ENCODE measurements at regions not wholly inside any gene's neighbourhood (a gene's known extent, or its start where the extent isn't known, plus 50 kb on each side); places are given as distances from the start of the nearest gene placed in this dataset.

- no peak for TF ChIP-seq ZNF274 (IDR thresholded peaks at IDR 0.05; ENCODE audit: low read depth, low read length)
- TF ChIP-seq CTCF (IDR thresholded peaks at IDR 0.05 in 2 of 3, conservative IDR thresholded peaks at IDR 0.05 in 1 of 3; ENCODE audit: borderline replicate concordance in 1 of 3, insufficient read depth in 1 of 3, low read depth in 2 of 3, low read length in 2 of 3): no peak
- TF ChIP-seq POLR2AphosphoS5 (IDR thresholded peaks at IDR 0.05; ENCODE audit: low read depth, low read length): no peak
- TF ChIP-seq POLR2A (IDR thresholded peaks at IDR 0.05; ENCODE audit: borderline replicate concordance, extremely low read depth, insufficient read depth, insufficient read length): no peak
- no peak for TF ChIP-seq ZBTB33 (IDR thresholded peaks at IDR 0.05; ENCODE audit: extremely low read depth, insufficient replicate concordance, low read length)
- no peak for TF ChIP-seq JUND (IDR thresholded peaks at IDR 0.05)
These were observed 100.3 kb upstream of the NCK2 start for GRCh38 chr2:105644174-105644980.

All from HCT116 (cell line).